H1 (cell line): ENCODE measurements at regions not wholly inside any gene's neighbourhood (a gene's known extent, or its start where the extent isn't known, plus 50 kb on each side); places are given as distances from the start of the nearest gene placed in this dataset.

ENCODE experiments used
- CTCF ChIA-PET: fragments of 300-600 bp; sonication (Branson Sonifier 250); formaldehyde crosslinking; loops from one replicate; lab custom pipeline; 2021; ENCODE audit not compliant: partially characterized antibody; lab: Charles Lee
- POLR2A ChIA-PET: fragments of 300-600 bp; sonication (Branson Sonifier 250); formaldehyde crosslinking; loops from one replicate; lab custom pipeline; 2021; ENCODE audit warnings: inconsistent platforms; ENCODE audit not compliant: partially characterized antibody; lab: Charles Lee
- DNase-seq, 2 experiments: peaks; one replicate each; pipeline versions ENCODE4 v3.0.0 to v3.0.0-alpha.2; 2010 to 2022; ENCODE audit warnings: low spot score in 2 of 2, low read depth in 1 of 2, mixed read lengths in 1 of 2
- FAIRE-seq: peaks from 2 replicates; lab custom pipeline; 2011; peaks lifted over from hg19 to GRCh38; lab: Jason Lieb, UNC
- H2AFZ ChIP-seq: 2 replicates; pipeline ENCODE4 v1.8.1; 2012; ENCODE audit warnings: low read length, inconsistent platforms
- H2AK5ac ChIP-seq: 2 replicates; pipeline ENCODE4 v1.6.1; 2013; ENCODE audit warnings: low read depth, low read length
- H2BK120ac ChIP-seq: replicated peaks from 2 replicates; pipeline ENCODE3; 2013; ENCODE audit warnings: low read depth, low read length, inconsistent platforms
- H2BK12ac ChIP-seq: 2 replicates; pipeline ENCODE4 v1.6.1; 2013; ENCODE audit warnings: low read depth, low read length
- H2BK15ac ChIP-seq: 2 replicates; pipeline ENCODE4 v1.6.1; 2013; ENCODE audit warnings: low read length
- H2BK20ac ChIP-seq: 2 replicates; pipeline ENCODE4 v1.6.1; 2013; ENCODE audit warnings: low read length
- H2BK5ac ChIP-seq: 2 replicates; pipeline ENCODE4 v1.6.1; 2013; ENCODE audit warnings: low read depth, low read length
- H3K14ac ChIP-seq: 2 replicates; pipeline ENCODE4 v1.6.1; 2013; ENCODE audit warnings: inconsistent platforms; ENCODE audit not compliant: insufficient read length
- H3K18ac ChIP-seq: 2 replicates; pipeline ENCODE4 v1.6.1; 2013; ENCODE audit warnings: low read length; ENCODE audit errors: extremely low read depth
- H3K23ac ChIP-seq: 2 replicates; pipeline ENCODE4 v1.6.1; 2013; ENCODE audit warnings: inconsistent platforms; ENCODE audit not compliant: insufficient read length
- H3K23me2 ChIP-seq: 2 replicates; pipeline ENCODE4 v1.6.1; 2013; ENCODE audit warnings: low read depth, low read length
- H3K27ac ChIP-seq: 2 replicates; pipeline ENCODE4 v1.6.1; 2011; ENCODE audit warnings: low read depth, low read length, inconsistent platforms
- H3K27me3 ChIP-seq, 4 experiments: replicated peaks in 1 of 4; 1 replicate in 1 of 4; 2 replicates in 3 of 4; pipeline versions ENCODE4 v1.6.1 to v1.8.1; 2011 to 2013; ENCODE audit warnings: low read length in 3 of 4, mild to moderate bottlenecking in 3 of 4, inconsistent platforms in 2 of 4, mixed read lengths in 2 of 4, moderate library complexity in 1 of 4; ENCODE audit not compliant: control insufficient read depth in 3 of 4, insufficient read depth in 3 of 4; ENCODE audit errors: extremely low read depth in 1 of 4
- H3K36me3 ChIP-seq, 4 experiments: 2 replicates each; pipeline versions ENCODE4 v1.6.1 to v1.8.1; 2011 to 2013; ENCODE audit warnings: mild to moderate bottlenecking in 4 of 4, low read length in 3 of 4, moderate library complexity in 2 of 4, control low read depth in 1 of 4, inconsistent platforms in 1 of 4; ENCODE audit not compliant: insufficient read depth in 4 of 4, control insufficient read depth in 2 of 4
- H3K4ac ChIP-seq: replicated peaks from 2 replicates; pipeline ENCODE3; 2013; ENCODE audit warnings: low read length, low read depth, mixed read lengths, inconsistent platforms; ENCODE audit not compliant: insufficient read length
- H3K4me1 ChIP-seq, 4 experiments: replicated peaks in 1 of 4; 1 replicate in 1 of 4; 2 replicates in 3 of 4; pipeline versions ENCODE4 v1.6.1 to v1.8.1; 2011 to 2013; ENCODE audit warnings: low read length in 3 of 4, inconsistent platforms in 2 of 4, mixed read lengths in 1 of 4; ENCODE audit not compliant: insufficient read depth in 4 of 4, control insufficient read depth in 3 of 4
- H3K4me2 ChIP-seq, 2 experiments: 2 replicates each; pipeline versions ENCODE4 v1.6.1 to v1.8.1; 2011 to 2013; ENCODE audit warnings: low read depth in 2 of 2, low read length in 2 of 2, control low read depth in 1 of 2, inconsistent platforms in 1 of 2, mild to moderate bottlenecking in 1 of 2; ENCODE audit not compliant: insufficient read depth in 1 of 2
- H3K4me3 ChIP-seq, 4 experiments: fragments of 200-600, 300-600 bp in 1 of 4; sonication (generic), shearing (Covaris generic), sonication (Bioruptor Twin) in 1 of 4; 2 replicates each; pipeline versions ENCODE4 v1.5.1 to v1.8.1; 2011 to 2016; ENCODE audit warnings: low read length in 4 of 4, low read depth in 3 of 4, control low read depth in 2 of 4, inconsistent platforms in 2 of 4, mild to moderate bottlenecking in 2 of 4, mixed read lengths in 1 of 4, moderate library complexity in 1 of 4; ENCODE audit not compliant: insufficient read depth in 2 of 4; ENCODE audit errors: extremely low read depth in 1 of 4
- H3K56ac ChIP-seq: replicated peaks from 2 replicates; pipeline ENCODE3; 2013; ENCODE audit warnings: low read depth, mild to moderate bottlenecking, mixed read lengths, low read length, inconsistent platforms; ENCODE audit not compliant: insufficient read length
- H3K79me1 ChIP-seq: 2 replicates; pipeline ENCODE4 v1.6.1; 2013; ENCODE audit warnings: low read depth, low read length, control low read depth
- H3K79me2 ChIP-seq, 2 experiments: 2 replicates each; pipeline versions ENCODE4 v1.6.1 to v1.8.1; 2012 to 2013; ENCODE audit warnings: low read length in 2 of 2, mild to moderate bottlenecking in 2 of 2, inconsistent platforms in 1 of 2; ENCODE audit not compliant: insufficient read depth in 2 of 2, control insufficient read depth in 1 of 2
- H3K9ac ChIP-seq, 4 experiments: replicated peaks in 1 of 4; 1 replicate in 1 of 4; 2 replicates in 3 of 4; pipeline versions ENCODE4 v1.6.1 to v1.8.1; 2011 to 2013; ENCODE audit warnings: low read depth in 3 of 4, low read length in 3 of 4, control low read depth in 2 of 4, mild to moderate bottlenecking in 2 of 4, moderate library complexity in 2 of 4, inconsistent platforms in 1 of 4; ENCODE audit errors: extremely low read depth in 1 of 4
- H3K9me3 ChIP-seq, 2 experiments: 2 replicates each; pipeline versions ENCODE4 v1.6.1 to v1.8.1; 2012 to 2013; ENCODE audit warnings: mild to moderate bottlenecking in 2 of 2, moderate library complexity in 2 of 2, control low read depth in 1 of 2, inconsistent platforms in 1 of 2, low read depth in 1 of 2, low read length in 1 of 2, mixed read lengths in 1 of 2; ENCODE audit not compliant: insufficient read depth in 2 of 2
- H4K20me1 ChIP-seq, 2 experiments: replicated peaks in 1 of 2; 2 replicates each; pipeline versions ENCODE3 to v1.8.1; 2011 to 2013; ENCODE audit warnings: inconsistent platforms in 2 of 2, low read length in 2 of 2, mild to moderate bottlenecking in 1 of 2; ENCODE audit not compliant: insufficient read depth in 2 of 2, control insufficient read depth in 1 of 2
- H4K5ac ChIP-seq: 2 replicates; pipeline ENCODE4 v1.6.1; 2013; ENCODE audit warnings: low read length, low read depth, mixed read lengths, inconsistent platforms; ENCODE audit not compliant: insufficient read length
- H4K8ac ChIP-seq: 2 replicates; pipeline ENCODE4 v1.8.0; 2013; ENCODE audit warnings: mild to moderate bottlenecking, moderate library complexity, low read length, inconsistent platforms; ENCODE audit not compliant: insufficient read depth; ENCODE audit errors: extremely low read depth
- H4K91ac ChIP-seq: replicated peaks from 2 replicates; pipeline ENCODE3; 2013; ENCODE audit warnings: low read length, mixed read lengths, inconsistent platforms; ENCODE audit not compliant: insufficient read length
- BRCA1 ChIP-seq: IDR thresholded peaks from 2 replicates; pipeline ENCODE4 v1.6.1; 2012; ENCODE audit warnings: low read depth, low read length, improper control_type of control experiment
- CEBPB ChIP-seq: IDR thresholded peaks from 2 replicates; pipeline ENCODE4 v1.6.1; 2012; ENCODE audit warnings: low read depth, low read length
- CTBP2 ChIP-seq: IDR thresholded peaks from 2 replicates; pipeline ENCODE4 v1.7.0; 2011; ENCODE audit warnings: borderline replicate concordance, mild to moderate bottlenecking, moderate library complexity, mixed read lengths, low read length; ENCODE audit not compliant: insufficient read depth, insufficient read length
- HDAC6 ChIP-seq: IDR thresholded peaks from one replicate; pipeline ENCODE4 v1.7.1; 2012; ENCODE audit warnings: low read depth, mild to moderate bottlenecking, inconsistent platforms, low read length, moderate library complexity
- POLR2A ChIP-seq, 2 experiments: IDR thresholded peaks; 1 replicate in 1 of 2; 2 replicates in 1 of 2; pipeline ENCODE4 v1.6.1; 2011; ENCODE audit warnings: low read depth in 2 of 2, low read length in 2 of 2, mild to moderate bottlenecking in 2 of 2; ENCODE audit errors: control extremely low read depth in 1 of 2
- POU5F1 ChIP-seq: IDR thresholded peaks from 2 replicates; pipeline ENCODE4 v1.6.1; 2011; ENCODE audit warnings: low read depth, mild to moderate bottlenecking, low read length, moderate library complexity
- RFX5 ChIP-seq: IDR thresholded peaks from 2 replicates; pipeline ENCODE4 v1.6.1; 2011; ENCODE audit warnings: low read depth, low read length, improper control_type of control experiment, borderline replicate concordance
- SIX5 ChIP-seq: IDR thresholded peaks from 2 replicates; pipeline ENCODE4 v1.6.1; 2011; ENCODE audit warnings: mild to moderate bottlenecking, low read depth, low read length
- WGBS, 2 experiments: shearing (Covaris generic) in 1 of 2; methylation state at CpG; one replicate each; pipeline versions ENCODE4 v1.1.6 to v1.1.7; 2013 to 2015; ENCODE audit warnings: low lambda C conversion rate in 2 of 2, mixed read lengths in 2 of 2, inconsistent platforms in 1 of 2, low coverage in 1 of 2, missing lambda C conversion rate in 1 of 2; ENCODE audit not compliant: insufficient replicate concordance in 2 of 2, insufficient coverage in 1 of 2, insufficient read length in 1 of 2; ENCODE audit errors: extremely low coverage in 1 of 2, missing lambda C conversion rate in 1 of 2; 5-methylcytosine and 5-hydroxymethylcytosine counted together

GRCh38 chr6:21518317-21518716, 75.2 kb upstream of the SOX4 start:
- CTCF ChIA-PET = interaction anchor here (0.5 to 1.1 kb wide), 3 partner anchors 14 to 71 kb away, joined by 3 to 4 read pairs (median 3); no protein-coding TSS in a partner anchor

More at GRCh38 chr6:21518317-21518716, 75.2 kb upstream of the SOX4 start:
- H2AFZ ChIP-seq = no peak overlapping the region
- H4K5ac ChIP-seq = no peak overlapping the region
- 82% methylated on average over 4 of the region's 4 CpGs; no CpG with 5 or more reads in 1 of the 2 experiments for WGBS, 2 experiments
- no peak overlapping the region for H3K4me3 ChIP-seq
- H3K9me3 ChIP-seq = no peaks in the 10 kb centered on the region
- H2BK120ac ChIP-seq = no peak overlapping the region
- no peak overlapping the region for H4K8ac ChIP-seq
- H3K27me3 ChIP-seq = no peaks in the 10 kb centered on the region
- H2BK5ac ChIP-seq = no peak overlapping the region
- TF ChIP-seq POU5F1 = no peak
- no peak for TF ChIP-seq SIX5
- TF ChIP-seq CTBP2 = no peak
- no peak for TF ChIP-seq HDAC6
- no peak for TF ChIP-seq BRCA1
- TF ChIP-seq POLR2A (IDR thresholded peaks at IDR 0.05; ENCODE audit: control extremely low read depth in 1 of 2, low read depth in 2 of 2, low read length in 2 of 2) = no peak
- TF ChIP-seq RFX5 = no peak
- no peak for TF ChIP-seq CEBPB
- no peaks in the 10 kb centered on the region for H3K79me1 ChIP-seq
- no peak overlapping the region for H3K9ac ChIP-seq
- DNase-seq (no peak), FAIRE-seq (no peak)
- H3K4me2 ChIP-seq = no peak overlapping the region
- H3K4me1 ChIP-seq = peaks cover 0 to 2% (median 0%) of the 10 kb centered on the region in 4 experiments; a peak in 1 of 7 replicates
- H2BK12ac ChIP-seq = no peak overlapping the region
- no peaks in the 10 kb centered on the region for H3K36me3 ChIP-seq
- H4K20me1 ChIP-seq = no peaks in the 10 kb centered on the region
- H2BK15ac ChIP-seq = no peak overlapping the region
- H2BK20ac ChIP-seq = no peak overlapping the region
- no peak overlapping the region for H3K27ac ChIP-seq
- H3K23me2 ChIP-seq = peaks cover 2% of the 10 kb centered on the region; the same call in 1 of the 2 replicates
- POLR2A ChIA-PET = no interaction called here
- H3K18ac ChIP-seq = no peak overlapping the region
- H3K14ac ChIP-seq = no peak overlapping the region
- no peak overlapping the region for H4K91ac ChIP-seq
- H3K23ac ChIP-seq = no peak overlapping the region
- no peaks in the 10 kb centered on the region for H3K79me2 ChIP-seq
- no peak overlapping the region for H3K4ac ChIP-seq
- no peak overlapping the region for H2AK5ac ChIP-seq
- H3K56ac ChIP-seq = no peak overlapping the region
